ENCODE measurements at regions not wholly inside any gene's neighbourhood (a gene's known extent, or its start where the extent isn't known, plus 50 kb on each side); places are given as distances from the start of the nearest gene placed in this dataset.

- Histone ChIP-seq H3K9ac (ENCODE audit: low read length) (no peak overlapping the region), H4K20me1 (ENCODE audit: insufficient read depth) (no peaks in the 10 kb centered on the region), H3K4me3 (replicated peaks in 1 of 2; ENCODE audit: low read depth in 1 of 2, low read length in 2 of 2) (no peak overlapping the region), H3K9me2 (ENCODE audit: insufficient read depth) (no peaks in the 10 kb centered on the region), H3K4me1 (ENCODE audit: control insufficient read depth in 1 of 2, insufficient read depth in 2 of 2, low read length in 2 of 2) (no peaks in the 10 kb centered on the region), H3K79me2 (ENCODE audit: insufficient read depth, low read length) (no peaks in the 10 kb centered on the region), H2AFZ (ENCODE audit: low read depth, low read length, poor library complexity, severe bottlenecking) (no peak overlapping the region), H3K4me2 (ENCODE audit: low read length) (no peak overlapping the region), H3K36me3 (ENCODE audit: control insufficient read depth in 1 of 2, insufficient read depth in 2 of 2, low read length in 2 of 2) (no peaks in the 10 kb centered on the region), H3K27me3 (ENCODE audit: insufficient read depth, low read length) (no peaks in the 10 kb centered on the region), H3K9me3 (ENCODE audit: control insufficient read depth in 1 of 2, insufficient read depth in 1 of 2, low read depth in 1 of 2, low read length in 2 of 2) (peaks cover 0 to 4% of the 10 kb centered on the region in 2 experiments; a peak in 2 of 4 replicates), H3K27ac (ENCODE audit: low read depth, low read length) (no peak overlapping the region)
- DNase-seq (ENCODE audit: low read depth, low spot score) = no peak
- RAD21 ChIA-PET (ENCODE audit: low non-redundant PET in 1 of 2, low total read pairs in 2 of 2, uncharacterized antibody in 2 of 2, unreplicated experiment in 2 of 2) = no interaction called here
- TF ChIP-seq FOSL1 (IDR thresholded peaks at IDR 0.05; ENCODE audit: low read depth) (no peak), EGR1 (IDR thresholded peaks at IDR 0.05; ENCODE audit: low read depth) (no peak), ZFX (IDR thresholded peaks at IDR 0.05) (no peak), CTCF (IDR thresholded peaks at IDR 0.05 in 2 of 3, conservative IDR thresholded peaks at IDR 0.05 in 1 of 3; ENCODE audit: borderline replicate concordance in 1 of 3, insufficient read depth in 1 of 3, low read depth in 2 of 3, low read length in 2 of 3) (no peak), YY1 (IDR thresholded peaks at IDR 0.05; ENCODE audit: extremely low read depth, insufficient replicate concordance, low read depth, low read length) (no peak), ELF1 (IDR thresholded peaks at IDR 0.05; ENCODE audit: borderline replicate concordance, low read depth) (no peak), SIN3A (IDR thresholded peaks at IDR 0.05; ENCODE audit: low read depth) (no peak), POLR2AphosphoS5 (IDR thresholded peaks at IDR 0.05; ENCODE audit: low read depth, low read length) (no peak), CBX3 (IDR thresholded peaks at IDR 0.05; ENCODE audit: low read depth) (no peak), EZH2 (IDR thresholded peaks at IDR 0.05) (no peak), SP1 (IDR thresholded peaks at IDR 0.05; ENCODE audit: low read depth) (no peak), REST (IDR thresholded peaks at IDR 0.05; ENCODE audit: low read depth) (no peak)
- POLR2A ChIA-PET = no interaction called here
- ATAC-seq = no peak
- BruUV-seq (replicated peaks) = no TSS peak
- intact Hi-C loops (cut with micrococcal nuclease) = no loop called here
- CTCF ChIA-PET = no interaction called here
Measured at GRCh38 chr18:32875625-32876024, 102.8 kb upstream of the KLHL14 start.
